GM19240 (cell line): ENCODE measurements at regions not wholly inside any gene's neighbourhood (a gene's known extent, or its start where the extent isn't known, plus 50 kb on each side); places are given as distances from the start of the nearest gene placed in this dataset.
"Not testable (repeated sequence)": the region's sequence is repeated elsewhere in the genome, so short reads cannot be mapped to it uniquely, and the experiment has no call there.

ENCODE experiments used
- DNase-seq: peaks from one replicate; pipeline ENCODE4 v3.0.0; 2011; ENCODE audit warnings: low spot score; ENCODE audit not compliant: insufficient read length

- no peak for DNase-seq
Measured at GRCh38 chr5:154653764-154654485, 101.3 kb upstream of the LARP1 start.

GRCh38 chr5:154653418-154653763, 101.8 kb upstream of the LARP1 start:
- no peak for DNase-seq

GRCh38 chr5:154652746-154653417, 102.3 kb upstream of the LARP1 start:
- no peak for DNase-seq

- not testable (repeated sequence) for DNase-seq
Measured at GRCh38 chr5:154651795-154652194, 103.4 kb upstream of the LARP1 start.

GRCh38 chr5:154648706-154649105, 106.5 kb upstream of the LARP1 start:
- no peak for DNase-seq

GRCh38 chr5:154648229-154648628, 106.9 kb upstream of the LARP1 start:
- DNase-seq, result no peak

GRCh38 chr5:154647761-154648145, 107.4 kb upstream of the LARP1 start:
- no peak for DNase-seq

GRCh38 chr5:154647114-154647760, 107.9 kb upstream of the LARP1 start:
- DNase-seq, result peak; percentile 19

GRCh38 chr5:154646745-154647113, 108.4 kb upstream of the LARP1 start:
- no peak for DNase-seq

- no peak for DNase-seq
Measured at GRCh38 chr5:154644745-154645411, 110.3 kb upstream of the LARP1 start.

- no peak for DNase-seq
Measured at GRCh38 chr5:154642499-154643245, 112.5 kb upstream of the LARP1 start.

GRCh38 chr5:154640213-154640831, 114.9 kb upstream of the LARP1 start:
- not testable (repeated sequence) for DNase-seq

- not testable (repeated sequence) for DNase-seq
Measured at GRCh38 chr5:154636786-154637185, 118.4 kb upstream of the LARP1 start.

- DNase-seq, result not testable (repeated sequence)
Measured at GRCh38 chr5:154636271-154636670, 118.9 kb upstream of the LARP1 start.

GRCh38 chr5:154633744-154634143, 121.4 kb upstream of the LARP1 start:
- not testable (repeated sequence) for DNase-seq

GRCh38 chr5:154631141-154631540, 124.0 kb upstream of the LARP1 start:
- DNase-seq, result no peak

- DNase-seq, result no peak
Measured at GRCh38 chr5:154630410-154630809, 124.8 kb upstream of the LARP1 start.

GRCh38 chr5:154628685-154629084, 126.5 kb upstream of the LARP1 start:
- no peak for DNase-seq

GRCh38 chr5:154627698-154628678, 127.2 kb upstream of the LARP1 start:
- DNase-seq, result no peak
